ENCODE measurements at regions not wholly inside any gene's neighbourhood (a gene's known extent, or its start where the extent isn't known, plus 50 kb on each side); places are given as distances from the start of the nearest gene placed in this dataset.
"Not testable (repeated sequence)": the region's sequence is repeated elsewhere in the genome, so short reads cannot be mapped to it uniquely, and the experiment has no call there.

- H3K4me3 ChIP-seq = no peak overlapping the region
Measured at GRCh38 chr3:75115695-75116094, 501.2 kb upstream of the CNTN3 start.

GRCh38 chr3:75118779-75119178 lies 504.3 kb upstream of the CNTN3 start:
- Histone ChIP-seq H3K4me3 (no peak overlapping the region), H3K27ac (no peak overlapping the region)

More at GRCh38 chr3:75115695-75116094, 501.2 kb upstream of the CNTN3 start:
- H3K27ac ChIP-seq = peak overlapping the region in 1 of 21 experiments; percentile 6

- H3K27ac ChIP-seq = no peak overlapping the region
- H3K4me3 ChIP-seq = no peak overlapping the region
Measured at GRCh38 chr3:75126556-75126955, 512.1 kb upstream of the CNTN3 start.

- no peak overlapping the region for H3K27ac ChIP-seq
- H3K4me3 ChIP-seq = no peak overlapping the region
Measured at GRCh38 chr3:75129101-75129500, 514.6 kb upstream of the CNTN3 start.

GRCh38 chr3:75136100-75136897 lies 521.8 kb upstream of the CNTN3 start:
- Histone ChIP-seq H3K27ac (no peak overlapping the region), H3K4me3 (no peak overlapping the region)

GRCh38 chr3:75138345-75138744 lies 523.9 kb upstream of the CNTN3 start:
- H3K4me3 ChIP-seq = no peak overlapping the region
- H3K27ac ChIP-seq = no peak overlapping the region

DNA sequence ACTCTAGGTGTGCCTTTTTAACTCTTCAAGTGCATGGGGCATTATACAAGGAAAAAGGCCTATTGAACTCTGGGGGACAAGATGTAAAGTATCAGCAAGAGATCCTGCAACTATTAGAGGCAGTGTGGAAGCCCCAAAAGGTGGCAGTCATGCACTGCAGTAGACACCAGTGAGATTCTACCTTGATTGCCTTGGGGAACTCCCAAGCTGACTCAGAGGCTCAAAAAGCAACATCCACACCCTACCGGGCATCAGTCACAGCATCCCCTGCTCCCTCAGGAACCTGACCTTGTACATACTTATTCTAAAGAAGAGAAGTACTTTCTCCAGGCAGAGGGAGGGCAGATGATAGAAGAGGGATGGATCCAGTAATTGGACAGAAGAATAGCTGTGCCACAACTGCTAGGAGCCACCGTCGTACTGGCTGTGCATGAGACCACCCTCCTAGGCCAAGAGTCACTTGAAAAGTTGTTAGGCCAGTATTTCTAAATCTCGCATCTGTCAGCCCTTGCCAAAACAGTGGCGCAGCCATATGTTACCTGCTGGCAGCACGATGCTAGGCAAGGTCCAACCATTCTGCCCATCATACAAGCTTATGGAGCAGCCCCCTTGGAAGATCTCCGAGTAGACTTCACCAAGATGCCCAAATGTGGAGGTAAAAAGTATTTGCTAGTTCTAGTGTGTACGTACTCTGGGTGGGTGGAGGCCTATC lies 523.1 kb upstream of the FRG2C start:
- Histone ChIP-seq H3K4me3 (no peak overlapping the region), H3K27ac (no peak overlapping the region)

DNA sequence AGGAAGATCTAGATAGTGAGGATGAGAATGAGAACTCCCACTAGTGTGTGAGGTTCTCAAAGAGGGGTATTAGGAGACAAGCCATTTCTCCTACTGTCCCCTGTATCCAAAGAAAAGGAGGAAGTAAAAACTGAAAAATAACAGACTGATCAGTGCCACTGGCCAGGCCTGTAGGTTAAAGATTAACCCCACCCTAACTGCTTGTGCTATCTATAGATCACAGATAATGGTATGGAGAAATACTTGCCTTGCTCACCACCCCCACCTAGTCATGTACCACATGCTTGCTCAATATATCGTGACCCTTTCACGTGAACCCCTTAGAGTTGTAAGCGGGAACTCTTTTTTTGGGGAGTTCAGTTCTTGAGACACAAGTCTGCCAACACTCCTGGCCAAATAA lies 519.7 kb upstream of the FRG2C start:
- H3K27ac ChIP-seq = no peak overlapping the region
- no peak overlapping the region for H3K4me3 ChIP-seq

DNA sequence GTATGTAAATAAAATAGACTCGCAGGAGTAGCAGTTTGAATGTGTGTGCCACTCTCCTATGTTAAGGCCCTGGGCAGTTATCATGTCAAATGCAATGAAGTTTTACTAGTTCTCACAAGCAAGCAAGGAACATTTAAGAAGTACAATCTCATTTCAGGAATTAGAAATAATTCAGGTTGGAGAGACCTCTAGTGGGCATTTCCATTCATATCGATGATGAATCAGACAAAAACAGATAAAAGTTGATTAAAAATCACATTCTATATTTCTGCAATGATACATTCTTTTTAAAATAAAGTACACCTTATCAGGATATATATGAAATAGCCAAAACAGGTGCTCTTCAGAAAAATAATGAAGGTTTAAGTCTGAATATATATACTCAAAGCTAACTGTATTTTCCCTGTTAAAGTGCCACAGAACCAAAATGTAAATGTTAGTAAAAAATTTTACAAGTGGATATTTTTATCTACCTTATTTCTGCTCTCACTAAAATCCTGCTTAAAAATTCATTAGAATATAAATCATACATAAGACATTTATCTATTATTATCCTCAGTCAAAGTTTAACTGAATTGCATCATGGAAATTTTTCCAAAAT lies 492.4 kb upstream of the FRG2C start:
- H3K27ac ChIP-seq = no peak overlapping the region
- H3K4me3 ChIP-seq = no peak overlapping the region

DNA sequence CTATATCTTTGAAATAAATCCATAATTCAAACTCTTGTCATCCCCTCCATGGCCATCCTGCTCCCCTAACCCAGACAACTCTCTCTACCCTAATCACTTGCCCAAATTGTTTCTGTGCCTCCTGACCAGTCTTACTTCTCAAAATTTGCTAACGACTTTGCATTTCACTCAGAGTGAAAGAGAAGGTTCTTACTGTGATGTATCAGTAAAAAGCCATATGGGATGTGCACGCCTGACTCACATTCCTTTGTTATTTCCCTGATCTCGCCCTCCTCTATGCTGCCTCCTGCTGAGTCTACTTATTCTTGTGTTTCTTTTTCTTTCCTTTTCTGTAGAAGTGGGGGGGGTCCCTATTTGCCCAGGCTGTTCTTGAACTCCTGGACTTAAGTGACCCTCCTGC lies 487.2 kb upstream of the FRG2C start:
- Histone ChIP-seq H3K27ac (no peak overlapping the region), H3K4me3 (no peak overlapping the region)

- no peak overlapping the region for H3K4me3 ChIP-seq
- no peak overlapping the region for H3K27ac ChIP-seq
Measured at GRCh38 chr3:75180235-75180944, 483.7 kb upstream of the FRG2C start.

DNA sequence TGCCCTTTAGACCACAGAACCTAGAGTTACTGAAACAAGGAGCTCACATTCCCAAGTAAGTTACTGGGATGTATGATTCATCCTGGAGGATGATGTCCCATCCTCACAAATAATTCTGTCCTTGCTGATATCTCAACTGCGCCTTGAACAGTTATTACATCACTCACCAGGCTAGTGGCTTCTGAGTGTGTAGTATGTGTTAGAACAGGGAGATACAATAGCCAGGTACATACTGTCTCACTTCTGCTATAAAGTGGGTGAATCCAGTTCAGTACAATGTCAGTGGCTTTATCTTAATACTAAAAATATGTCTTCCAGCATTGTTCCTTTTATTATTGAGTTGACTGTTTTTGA lies 483.2 kb upstream of the FRG2C start:
- Histone ChIP-seq H3K4me3 (no peak overlapping the region), H3K27ac (no peak overlapping the region)

DNA sequence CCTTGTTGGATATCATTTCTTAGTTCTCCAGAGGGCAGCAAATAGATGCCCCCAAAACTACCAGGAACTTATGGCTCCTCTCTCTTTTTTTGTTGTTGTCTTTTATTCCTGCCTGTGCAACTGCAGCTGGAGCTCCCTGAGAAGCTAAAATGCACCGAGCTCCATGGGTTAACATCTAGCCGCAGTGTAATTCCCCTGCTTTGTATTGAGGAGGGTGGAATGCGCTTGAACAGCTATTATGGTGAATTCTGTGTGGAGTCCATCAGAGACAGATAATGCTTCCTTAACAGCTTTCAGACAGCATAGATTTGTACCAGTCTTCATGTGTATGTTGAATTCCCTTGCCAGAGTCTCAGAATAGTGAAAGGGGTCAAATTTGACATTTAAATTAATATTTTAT lies 475.2 kb upstream of the FRG2C start:
- H3K4me3 ChIP-seq = no peak overlapping the region
- H3K27ac ChIP-seq = no peak overlapping the region

DNA sequence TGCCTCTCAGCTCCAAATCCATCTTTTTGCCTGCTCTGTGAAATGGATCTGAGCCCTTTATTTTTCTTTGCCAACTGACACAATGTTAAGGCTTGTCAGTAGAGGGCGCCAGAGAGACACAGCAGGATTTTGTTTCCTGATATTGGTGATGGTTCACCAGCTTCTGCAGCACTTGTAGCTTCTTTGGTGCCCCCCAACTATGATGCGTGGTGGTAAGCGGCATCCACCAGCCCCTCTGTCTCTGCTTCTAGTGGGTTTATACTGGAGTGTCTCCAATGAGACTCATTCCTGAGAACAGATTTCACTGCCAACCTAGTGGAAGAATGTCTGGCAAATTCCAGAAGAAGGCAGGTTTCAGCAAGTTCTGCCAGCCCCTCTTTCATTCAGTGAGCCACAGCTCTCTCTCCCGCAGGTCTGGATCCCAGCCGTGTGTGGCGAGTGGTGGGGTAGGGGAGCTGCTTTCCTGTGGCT lies 471.9 kb upstream of the FRG2C start:
- Histone ChIP-seq H3K27ac (no peak overlapping the region), H3K4me3 (no peak overlapping the region)

GRCh38 chr3:75193797-75194196 lies 470.3 kb upstream of the FRG2C start:
- H3K27ac ChIP-seq = no peak overlapping the region

GRCh38 chr3:75214332-75214731 lies 449.8 kb upstream of the FRG2C start:
- H3K4me3 ChIP-seq, H3K27ac ChIP-seq: not testable (repeated sequence)

More at GRCh38 chr3:75193797-75194196, 470.3 kb upstream of the FRG2C start:
- no peak overlapping the region for H3K4me3 ChIP-seq

DNA sequence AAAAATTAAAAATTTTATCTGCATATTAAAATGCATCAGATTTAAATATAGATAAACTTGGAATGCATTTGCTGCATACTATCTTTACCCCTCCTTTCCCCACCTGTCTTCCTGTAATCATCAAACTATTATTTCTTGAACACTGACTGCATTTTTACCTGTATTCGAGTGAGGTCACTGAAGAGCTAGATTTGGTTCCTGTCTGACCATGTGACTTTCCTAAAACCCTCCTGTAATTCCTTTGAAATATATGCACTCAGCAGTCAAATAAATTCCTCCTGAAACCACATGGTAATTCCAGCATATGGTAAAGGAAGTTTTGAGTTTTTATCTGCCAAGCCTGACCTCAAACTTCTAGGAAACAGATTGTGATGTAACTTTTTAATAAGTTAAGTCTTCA lies 445.6 kb upstream of the FRG2C start:
- H3K4me3 ChIP-seq = no peak overlapping the region
- no peak overlapping the region for H3K27ac ChIP-seq

- no peak overlapping the region for H3K4me3 ChIP-seq
- no peak overlapping the region for H3K27ac ChIP-seq
Measured at GRCh38 chr3:75220932-75221331, 443.2 kb upstream of the FRG2C start.

DNA sequence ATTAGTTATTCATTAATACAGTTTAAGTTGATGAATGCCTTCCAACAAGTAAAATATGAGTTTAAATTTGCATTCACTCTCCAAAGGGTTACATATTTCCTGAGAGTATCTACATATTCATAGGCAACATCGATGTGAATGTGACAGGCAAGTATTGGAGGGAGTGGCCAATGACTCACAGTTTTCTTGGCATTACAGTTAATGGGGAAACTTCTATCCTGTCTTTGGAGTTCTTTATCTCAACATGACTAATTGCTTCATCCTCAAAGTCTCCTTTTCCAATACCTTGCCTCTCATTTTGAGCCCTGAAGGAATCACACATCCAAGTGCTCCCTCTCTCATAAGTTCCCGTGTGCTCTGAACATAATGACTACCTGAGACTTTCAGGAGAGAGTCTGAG lies 439.7 kb upstream of the FRG2C start:
- H3K27ac ChIP-seq = no peak overlapping the region
- no peak overlapping the region for H3K4me3 ChIP-seq

GRCh38 chr3:75232216-75232615 lies 431.9 kb upstream of the FRG2C start:
- Histone ChIP-seq H3K4me3 (no peak overlapping the region), H3K27ac (no peak overlapping the region)
